ENCODE measurements at regions not wholly inside any gene's neighbourhood (a gene's known extent, or its start where the extent isn't known, plus 50 kb on each side); places are given as distances from the start of the nearest gene placed in this dataset.

GRCh38 chr12:4201333-4202100 lies 72.0 kb upstream of the CCND2 start:
- Histone ChIP-seq H3K4me3 (ENCODE audit: low read depth, low read length, poor library complexity, severe bottlenecking) (no peak overlapping the region), H3K27ac (ENCODE audit: low read depth, low read length, poor library complexity, severe bottlenecking) (no peak overlapping the region), H3K36me3 (ENCODE audit: insufficient read depth, low read length, poor library complexity, severe bottlenecking) (no peaks in the 10 kb centered on the region), H3K9me3 (ENCODE audit: low read depth, low read length, poor library complexity, severe bottlenecking) (no peaks in the 10 kb centered on the region), H3K27me3 (replicated peaks; ENCODE audit: insufficient read depth, low read depth, low read length, poor library complexity) (peaks cover 43% of the 10 kb centered on the region), H3K4me1 (ENCODE audit: insufficient read depth, low read length, poor library complexity, severe bottlenecking) (no peaks in the 10 kb centered on the region)
- BruUV-seq (replicated peaks) = no TSS peak
- intact Hi-C loops (cut with micrococcal nuclease; ENCODE audit: unreplicated experiment) = no loop called here
- DNase-seq (ENCODE audit: low spot score) = no peak
- no peak for TF ChIP-seq CTCF (conservative IDR thresholded peaks at IDR 0.05; ENCODE audit: low read depth, low read length)
- no peak for TF ChIP-seq EZH2 (IDR thresholded peaks at IDR 0.05; ENCODE audit: borderline replicate concordance, low read depth, low read length, poor library complexity, severe bottlenecking)
- POLR2A ChIA-PET (ENCODE audit: low non-redundant PET) = no interaction called here
- CTCF ChIA-PET = no interaction called here

- intact Hi-C loops (cut with micrococcal nuclease; ENCODE audit: unreplicated experiment) = no loop called here
- no peak overlapping the region for H3K4me3 ChIP-seq (ENCODE audit: low read depth, low read length, poor library complexity, severe bottlenecking)
- ChIA-PET CTCF (no interaction called here), POLR2A (ENCODE audit: low non-redundant PET) (no interaction called here)
- H3K27ac ChIP-seq (ENCODE audit: low read depth, low read length, poor library complexity, severe bottlenecking) = no peak overlapping the region
- H3K27me3 ChIP-seq (replicated peaks; ENCODE audit: insufficient read depth, low read depth, low read length, poor library complexity) = peaks cover 41% of the 10 kb centered on the region
- no peaks in the 10 kb centered on the region for H3K4me1 ChIP-seq (ENCODE audit: insufficient read depth, low read length, poor library complexity, severe bottlenecking)
- no peak for TF ChIP-seq CTCF (conservative IDR thresholded peaks at IDR 0.05; ENCODE audit: low read depth, low read length)
- no peak for TF ChIP-seq EZH2 (IDR thresholded peaks at IDR 0.05; ENCODE audit: borderline replicate concordance, low read depth, low read length, poor library complexity, severe bottlenecking)
- no peak for DNase-seq (ENCODE audit: low spot score)
- no TSS peak for BruUV-seq (replicated peaks)
- H3K36me3 ChIP-seq (ENCODE audit: insufficient read depth, low read length, poor library complexity, severe bottlenecking) = no peaks in the 10 kb centered on the region
- H3K9me3 ChIP-seq (ENCODE audit: low read depth, low read length, poor library complexity, severe bottlenecking) = no peaks in the 10 kb centered on the region
These were observed 75.4 kb upstream of the CCND2 start for GRCh38 chr12:4197922-4198763.

GRCh38 chr12:4196805-4197420 lies 76.6 kb upstream of the CCND2 start:
- ChIA-PET POLR2A (ENCODE audit: low non-redundant PET) (no interaction called here), CTCF (no interaction called here)
- Histone ChIP-seq H3K27me3 (replicated peaks; ENCODE audit: insufficient read depth, low read depth, low read length, poor library complexity) (peaks cover 35% of the 10 kb centered on the region), H3K36me3 (ENCODE audit: insufficient read depth, low read length, poor library complexity, severe bottlenecking) (no peaks in the 10 kb centered on the region), H3K4me3 (ENCODE audit: low read depth, low read length, poor library complexity, severe bottlenecking) (no peak overlapping the region), H3K27ac (ENCODE audit: low read depth, low read length, poor library complexity, severe bottlenecking) (no peak overlapping the region), H3K4me1 (ENCODE audit: insufficient read depth, low read length, poor library complexity, severe bottlenecking) (no peaks in the 10 kb centered on the region), H3K9me3 (ENCODE audit: low read depth, low read length, poor library complexity, severe bottlenecking) (no peaks in the 10 kb centered on the region)
- BruUV-seq (replicated peaks) = no TSS peak
- TF ChIP-seq EZH2 (IDR thresholded peaks at IDR 0.05; ENCODE audit: borderline replicate concordance, low read depth, low read length, poor library complexity, severe bottlenecking) (no peak), CTCF (conservative IDR thresholded peaks at IDR 0.05; ENCODE audit: low read depth, low read length) (no peak)
- intact Hi-C loops (cut with micrococcal nuclease; ENCODE audit: unreplicated experiment) = no loop called here
- DNase-seq (ENCODE audit: low spot score) = no peak

All from A673 (cell line).